ENCODE measurements at regions not wholly inside any gene's neighbourhood (a gene's known extent, or its start where the extent isn't known, plus 50 kb on each side); places are given as distances from the start of the nearest gene placed in this dataset.

GRCh38 chr18:10316778-10317177 is 137.7 kb upstream of the APCDD1 start:
- Histone ChIP-seq H3K18ac (ENCODE audit: low read depth, low read length) (no peak overlapping the region), H3K9me3 (ENCODE audit: control insufficient read depth, insufficient read depth, low read length) (no peaks in the 10 kb centered on the region), H3K14ac (replicated peaks; ENCODE audit: low read depth, low read length) (no peak overlapping the region), H3K9me1 (ENCODE audit: insufficient read depth, low read length) (no peaks in the 10 kb centered on the region), H3K56ac (ENCODE audit: extremely low read depth, insufficient read depth, low read length) (no peak overlapping the region), H3K27me3 (ENCODE audit: control insufficient read depth, insufficient read depth, low read length) (no peaks in the 10 kb centered on the region), H4K5ac (ENCODE audit: low read depth, low read length) (no peak overlapping the region), H4K91ac (ENCODE audit: insufficient read depth, low read depth, low read length) (no peak overlapping the region), H2BK5ac (ENCODE audit: low read depth, low read length, poor library complexity, severe bottlenecking) (no peak overlapping the region), H3K36me3 (ENCODE audit: control insufficient read depth, insufficient read depth, low read length) (no peaks in the 10 kb centered on the region), H4K8ac (ENCODE audit: low read depth in 2 of 2, low read length in 2 of 2) (no peak overlapping the region), H2BK15ac (ENCODE audit: low read depth, low read length) (no peak overlapping the region), H4K20me1 (ENCODE audit: insufficient read depth, low read length) (no peaks in the 10 kb centered on the region), H3K4me3 (ENCODE audit: insufficient read depth, low read depth, low read length) (no peak overlapping the region), H2AK9ac (replicated peaks; ENCODE audit: low read depth, low read length, poor library complexity) (no peak overlapping the region), H3K79me1 (ENCODE audit: low read depth in 1 of 2, low read length in 2 of 2) (no peaks in the 10 kb centered on the region), H3K27ac (ENCODE audit: insufficient read depth, low read length) (no peak overlapping the region), H3K4me1 (ENCODE audit: control insufficient read depth, insufficient read depth, low read length) (no peaks in the 10 kb centered on the region; the same call in 1 of the 2 replicates), H3K23ac (ENCODE audit: low read depth, low read length) (no peak overlapping the region), H2BK20ac (ENCODE audit: low read depth, low read length) (no peak overlapping the region), H2AFZ (replicated peaks; ENCODE audit: low read length, poor library complexity) (no peak overlapping the region), H3K4ac (ENCODE audit: low read depth, low read length) (no peak overlapping the region), H3K9ac (ENCODE audit: low read depth, low read length) (no peak overlapping the region), H2AK5ac (ENCODE audit: low read depth, low read length) (no peak overlapping the region), H2BK120ac (ENCODE audit: low read depth, low read length) (no peak overlapping the region), H3K4me2 (ENCODE audit: low read depth, low read length) (no peak overlapping the region)
- no TSS peak for BruUV-seq (replicated peaks)
- in situ Hi-C loops (cut with MboI; ENCODE audit: low sequenced_read_pairs) (no loop called here), dilution Hi-C loops (cut with HindIII; ENCODE audit: low sequenced_read_pairs, unreplicated experiment) (no loop called here), intact Hi-C loops (cut with micrococcal nuclease) (no loop called here)
- CTCF ChIA-PET = no interaction called here
- TF ChIP-seq CHD1 (IDR thresholded peaks at IDR 0.05; ENCODE audit: low read depth, low read length) (no peak), MAZ (IDR thresholded peaks at IDR 0.05; ENCODE audit: borderline replicate concordance, low read depth, low read length) (no peak), RAD21 (IDR thresholded peaks at IDR 0.05; ENCODE audit: low read length) (no peak), SMC3 (IDR thresholded peaks at IDR 0.05; ENCODE audit: low read depth, low read length) (no peak), POLR2A (IDR thresholded peaks at IDR 0.05; ENCODE audit: low read depth, low read length) (no peak), BHLHE40 (IDR thresholded peaks at IDR 0.05; ENCODE audit: low read depth, low read length) (no peak), FOS (IDR thresholded peaks at IDR 0.05; ENCODE audit: low read depth, low read length) (no peak), USF2 (IDR thresholded peaks at IDR 0.05; ENCODE audit: low read depth, low read length) (no peak), RFX5 (IDR thresholded peaks at IDR 0.05; ENCODE audit: low read depth, low read length) (no peak), CEBPB (IDR thresholded peaks at IDR 0.05; ENCODE audit: low read depth, low read length) (no peak), RCOR1 (IDR thresholded peaks at IDR 0.05; ENCODE audit: insufficient replicate concordance, low read length) (no peak)
- no peak for DNase-seq
- no peak for ATAC-seq (ENCODE audit: low read depth)
- WGBS, 2 experiments (ENCODE audit: extremely low coverage in 2 of 2, insufficient read length in 1 of 2) = no CpG with 5 or more reads among the region's 7 CpGs
- POLR2A ChIA-PET (ENCODE audit: unreplicated experiment) = no interaction called here

All from IMR-90 (cell line).